HG03060 (cell line): ENCODE measurements at regions not wholly inside any gene's neighbourhood (a gene's known extent, or its start where the extent isn't known, plus 50 kb on each side); places are given as distances from the start of the nearest gene placed in this dataset.

Source experiments
- ATAC-seq: cut with Tn5 transposase; IDR thresholded peaks from one replicate; pipeline ENCODE4 v1.9.1; 2021; ENCODE audit warnings: low read depth, moderate number of reproducible peaks; ENCODE audit not compliant: unreplicated experiment

- no peak for ATAC-seq
These were observed 1825.1 kb upstream of the IGFBP7 start for GRCh38 chr4:58935332-58935731.

GRCh38 chr4:58936436-58936835 lies 1826.3 kb upstream of the IGFBP7 start:
- ATAC-seq = no peak

- ATAC-seq = no peak
These were observed 1830.0 kb upstream of the IGFBP7 start for GRCh38 chr4:58940167-58940566.

GRCh38 chr4:58941286-58941685 lies 1831.1 kb upstream of the IGFBP7 start:
- ATAC-seq = no peak

GRCh38 chr4:58953575-58953974 lies 1843.4 kb upstream of the IGFBP7 start:
- no peak for ATAC-seq

- ATAC-seq = no peak
These were observed 1847.5 kb upstream of the IGFBP7 start for GRCh38 chr4:58957711-58958110.

- ATAC-seq = no peak
These were observed 1851.1 kb upstream of the IGFBP7 start for GRCh38 chr4:58961283-58961682.

GRCh38 chr4:58961925-58962324 lies 1851.7 kb upstream of the IGFBP7 start:
- no peak for ATAC-seq

- no peak for ATAC-seq
These were observed 1852.2 kb upstream of the IGFBP7 start for GRCh38 chr4:58962424-58962823.

GRCh38 chr4:58981828-58982227 lies 1871.6 kb upstream of the IGFBP7 start:
- ATAC-seq = no peak

GRCh38 chr4:58983887-58984286 lies 1873.7 kb upstream of the IGFBP7 start:
- no peak for ATAC-seq

GRCh38 chr4:59002148-59002547 lies 1892.0 kb upstream of the IGFBP7 start:
- ATAC-seq = no peak

- no peak for ATAC-seq
These were observed 1914.1 kb upstream of the IGFBP7 start for GRCh38 chr4:59024257-59024656.

GRCh38 chr4:59037812-59038211 lies 1927.6 kb upstream of the IGFBP7 start:
- no peak for ATAC-seq

GRCh38 chr4:59039046-59039445 lies 1928.9 kb upstream of the IGFBP7 start:
- no peak for ATAC-seq

- ATAC-seq = no peak
These were observed 1934.2 kb upstream of the IGFBP7 start for GRCh38 chr4:59044286-59044900.

- ATAC-seq = no peak
These were observed 1943.9 kb upstream of the IGFBP7 start for GRCh38 chr4:59054086-59054485.

GRCh38 chr4:59057804-59058203 lies 1947.6 kb upstream of the IGFBP7 start:
- ATAC-seq = no peak

- no peak for ATAC-seq
These were observed 1948.4 kb upstream of the IGFBP7 start for GRCh38 chr4:59058543-59058942.

GRCh38 chr4:59060002-59060846 lies 1950.0 kb upstream of the IGFBP7 start:
- no peak for ATAC-seq

GRCh38 chr4:59060895-59061294 lies 1950.7 kb upstream of the IGFBP7 start:
- ATAC-seq = no peak
